Gastrocnemius medialis (tissue), 4 donors: ENCODE measurements at regions not wholly inside any gene's neighbourhood (a gene's known extent, or its start where the extent isn't known, plus 50 kb on each side); places are given as distances from the start of the nearest gene placed in this dataset.
"Not testable (repeated sequence)": the region's sequence is repeated elsewhere in the genome, so short reads cannot be mapped to it uniquely, and the experiment has no call there.

Source experiments
- ATAC-seq, 2 donors: fragments of 150-250 bp; one replicate each; pipeline ENCODE4 v1.9.1; 2016
- DNase-seq, 2 donors: peaks; one replicate each; pipeline ENCODE4 v3.0.0-alpha.2; 2019
- H3K27ac ChIP-seq, 4 donors: fragments of 200-600 bp; sonication (generic); 1 replicate in 1 of 4; 2 replicates in 3 of 4; pipeline ENCODE4 v1.5.1; 2016 to 2018; ENCODE audit warnings: mild to moderate bottlenecking in 2 of 4, moderate library complexity in 1 of 4
- H3K27me3 ChIP-seq, 3 donors: fragments of 200-600 bp; sonication (generic) in 2 of 3; 1 replicate in 1 of 3; 2 replicates in 2 of 3; pipeline versions ENCODE4 v1.5.1 to v1.6.0; 2016 to 2019; ENCODE audit warnings: mild to moderate bottlenecking in 1 of 3, moderate library complexity in 1 of 3
- H3K36me3 ChIP-seq, 2 donors: fragments of 200-600 bp; sonication (generic) in 1 of 2; one replicate each; pipeline ENCODE4 v1.5.1; 2017 to 2018
- H3K4me1 ChIP-seq, 2 donors: fragments of 200-600 bp; sonication (generic) in 1 of 2; one replicate each; pipeline ENCODE4 v1.5.1; 2016 to 2017; ENCODE audit warnings: mild to moderate bottlenecking in 2 of 2
- H3K4me3 ChIP-seq, 4 donors: fragments of 200-600 bp; sonication (generic) in 3 of 4; 1 replicate in 1 of 4; 2 replicates in 3 of 4; pipeline ENCODE4 v1.5.1; 2016 to 2019; ENCODE audit warnings: mild to moderate bottlenecking in 2 of 4
- H3K9me3 ChIP-seq, 3 donors: fragments of 200-600 bp; sonication (generic) in 2 of 3; 1 replicate in 1 of 3; 2 replicates in 2 of 3; pipeline ENCODE4 v1.5.1; 2016 to 2019
- CTCF ChIP-seq, 5 experiments: fragments of 450-650 bp in 3 of 5; fragments of 200-600 bp in 2 of 5; sonication (generic) in 2 of 5; IDR thresholded peaks in 4 of 5; conservative IDR thresholded peaks in 1 of 5; 1 replicate in 4 of 5; 2 replicates in 1 of 5; pipeline ENCODE4 v1.5.1; 2016 to 2019; ENCODE audit warnings: antibody characterized with exemption in 5 of 5, mild to moderate bottlenecking in 3 of 5, moderate library complexity in 3 of 5
- POLR2A ChIP-seq, 2 donors: fragments of 450-650 bp; IDR thresholded peaks; one replicate each; pipeline ENCODE4 v1.6.1; 2017; ENCODE audit warnings: antibody characterized with exemption in 2 of 2, mild to moderate bottlenecking in 2 of 2, moderate library complexity in 2 of 2
- in situ Hi-C, 4 donors: fragments of 200-750 bp; cut with MboI; loops; one replicate each; pipeline versions ENCODE4 v1.15.0 to v1.8.0; 2017; ENCODE audit warnings: low sequenced_read_pairs in 4 of 4
- intact Hi-C: fragments of 100-400 bp; cut with DNase I; formaldehyde crosslinking; loops from one replicate; pipeline ENCODE4 v1.15.1; 2023; ENCODE audit warnings: low total_unique reads

GRCh38 chr6:11889572-11889971 lies 111.0 kb upstream of the ADTRP start:
- in situ Hi-C loops = no loop called here
- Histone ChIP-seq H3K27me3 (no peaks in the 10 kb centered on the region), H3K4me3 (no peak overlapping the region), H3K36me3 (no peaks in the 10 kb centered on the region), H3K9me3 (no peaks in the 10 kb centered on the region), H3K27ac (no peak overlapping the region), H3K4me1 (no peaks in the 10 kb centered on the region)
- ATAC-seq (no peak), DNase-seq (no peak)
- TF ChIP-seq POLR2A (IDR thresholded peaks at IDR 0.05) (no peak), CTCF (IDR thresholded peaks at IDR 0.05 in 4 of 5, conservative IDR thresholded peaks at IDR 0.05 in 1 of 5) (no peak)
- intact Hi-C loops = no loop called here

GRCh38 chr6:11888727-11889126 lies 110.1 kb upstream of the ADTRP start:
- intact Hi-C loops (no loop called here), in situ Hi-C loops (no loop called here)
- no peaks in the 10 kb centered on the region for H3K4me1 ChIP-seq
- TF ChIP-seq POLR2A (IDR thresholded peaks at IDR 0.05) = no peak
- no peak for TF ChIP-seq CTCF (IDR thresholded peaks at IDR 0.05 in 4 of 5, conservative IDR thresholded peaks at IDR 0.05 in 1 of 5)
- H3K27ac ChIP-seq = no peak overlapping the region
- no peak overlapping the region for H3K4me3 ChIP-seq
- H3K36me3 ChIP-seq = no peaks in the 10 kb centered on the region
- no peaks in the 10 kb centered on the region for H3K9me3 ChIP-seq
- no peaks in the 10 kb centered on the region for H3K27me3 ChIP-seq
- DNase-seq (no peak), ATAC-seq (no peak)

DNA sequence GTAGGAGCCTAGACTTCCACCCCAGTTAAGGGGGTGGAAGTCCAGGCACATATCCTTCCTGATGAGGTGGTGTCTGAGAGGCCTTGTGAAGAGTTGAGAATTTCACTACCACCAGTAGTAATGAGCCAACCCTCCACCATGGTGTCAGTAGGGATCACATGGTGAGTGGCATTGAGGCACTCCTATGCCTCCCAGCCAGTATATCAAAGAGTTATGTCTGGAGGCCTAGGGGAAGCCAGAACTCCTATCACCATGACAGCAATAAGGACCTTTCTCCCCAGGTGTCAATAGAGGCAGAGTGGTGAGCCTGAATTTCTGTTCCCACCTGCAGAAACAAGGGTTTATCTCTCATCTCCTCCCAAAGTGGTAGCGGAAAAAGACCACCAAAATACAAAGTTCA lies 106.6 kb upstream of the ADTRP start:
- Histone ChIP-seq H3K27me3 (no peaks in the 10 kb centered on the region), H3K27ac (no peak overlapping the region), H3K9me3 (no peaks in the 10 kb centered on the region), H3K4me1 (no peaks in the 10 kb centered on the region), H3K36me3 (no peaks in the 10 kb centered on the region), H3K4me3 (no peak overlapping the region)
- intact Hi-C loops (no loop called here), in situ Hi-C loops (no loop called here)
- ATAC-seq (no peak), DNase-seq (no peak)
- TF ChIP-seq POLR2A (IDR thresholded peaks at IDR 0.05) (no peak), CTCF (IDR thresholded peaks at IDR 0.05 in 4 of 5, conservative IDR thresholded peaks at IDR 0.05 in 1 of 5) (no peak)

GRCh38 chr6:11883471-11883870 lies 104.9 kb upstream of the ADTRP start:
- DNase-seq, H3K4me1 ChIP-seq, H3K27ac ChIP-seq, H3K4me3 ChIP-seq, intact Hi-C loops, H3K9me3 ChIP-seq, H3K36me3 ChIP-seq, ATAC-seq, H3K27me3 ChIP-seq, in situ Hi-C loops: not testable (repeated sequence)

- H3K27ac ChIP-seq, in situ Hi-C loops, H3K4me3 ChIP-seq, DNase-seq, H3K9me3 ChIP-seq, ATAC-seq, H3K36me3 ChIP-seq, H3K4me1 ChIP-seq, H3K27me3 ChIP-seq, intact Hi-C loops: not testable (repeated sequence)
Observed at GRCh38 chr6:11880156-11880555, 101.6 kb upstream of the ADTRP start.

DNA sequence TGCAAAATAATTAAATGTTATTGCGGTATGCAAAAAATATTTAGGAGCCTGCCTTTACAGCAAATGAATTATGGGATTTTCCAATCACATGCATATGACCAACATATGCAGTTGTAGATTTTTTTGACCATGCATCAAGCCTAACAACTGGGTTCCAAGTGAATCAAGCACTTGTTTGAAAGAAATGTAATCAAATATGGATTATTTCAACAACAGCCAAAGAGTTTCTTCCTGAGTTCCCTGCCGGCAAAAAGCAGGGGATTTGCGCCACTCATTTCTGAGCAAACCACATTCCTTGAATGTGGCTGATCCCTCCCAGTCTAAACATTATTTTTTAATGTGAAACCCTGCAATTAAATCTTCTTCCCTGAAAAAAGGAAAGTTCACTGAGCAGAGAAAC lies 100.1 kb upstream of the ADTRP start:
- TF ChIP-seq CTCF (IDR thresholded peaks at IDR 0.05 in 4 of 5, conservative IDR thresholded peaks at IDR 0.05 in 1 of 5) (no peak), POLR2A (IDR thresholded peaks at IDR 0.05) (no peak)
- no peak for ATAC-seq
- Histone ChIP-seq H3K27me3 (no peaks in the 10 kb centered on the region), H3K36me3 (no peaks in the 10 kb centered on the region), H3K4me3 (no peak overlapping the region), H3K9me3 (no peaks in the 10 kb centered on the region), H3K27ac (no peak overlapping the region), H3K4me1 (no peaks in the 10 kb centered on the region)
- DNase-seq = no peak
- intact Hi-C loops (no loop called here), in situ Hi-C loops (no loop called here)
